NCI-H187 treated with DMSO at 0.1 percent for 48 hours (cell line): ENCODE measurements at regions not wholly inside any gene's neighbourhood (a gene's known extent, or its start where the extent isn't known, plus 50 kb on each side); places are given as distances from the start of the nearest gene placed in this dataset.
A peak's percentile ranks its signal among the peaks of the same experiment; 100 is the strongest.

Source experiments
- DNase-seq: peaks from one replicate; lab custom pipeline; 2025; lab: John Stamatoyannopoulos, UW

- DNase-seq, result no peak
Observed at GRCh38 chr21:35338881-35339632, 290.0 kb upstream of the RUNX1 start.

GRCh38 chr21:35338281-35338680 is 289.2 kb upstream of the RUNX1 start:
- no peak for DNase-seq

- no peak for DNase-seq
Observed at GRCh38 chr21:35337573-35337972, 288.5 kb upstream of the RUNX1 start.

- DNase-seq, result no peak
Observed at GRCh38 chr21:35336534-35336933, 287.4 kb upstream of the RUNX1 start.

GRCh38 chr21:35335951-35336446 is 286.9 kb upstream of the RUNX1 start:
- DNase-seq, result peak; percentile 54

- DNase-seq, result no peak
Observed at GRCh38 chr21:35333831-35334618, 284.9 kb upstream of the RUNX1 start.

- DNase-seq, result no peak
Observed at GRCh38 chr21:35332841-35333426, 283.8 kb upstream of the RUNX1 start.

GRCh38 chr21:35329940-35330660 is 281.0 kb upstream of the RUNX1 start:
- DNase-seq, result no peak

- DNase-seq, result no peak
Observed at GRCh38 chr21:35328856-35329455, 279.9 kb upstream of the RUNX1 start.

GRCh38 chr21:35326677-35327076 is 277.6 kb upstream of the RUNX1 start:
- DNase-seq, result no peak

- DNase-seq, result no peak
Observed at GRCh38 chr21:35325953-35326352, 276.9 kb upstream of the RUNX1 start.

- DNase-seq, result no peak
Observed at GRCh38 chr21:35324372-35325220, 275.5 kb upstream of the RUNX1 start.

GRCh38 chr21:35323947-35324346 is 274.8 kb upstream of the RUNX1 start:
- DNase-seq, result no peak

GRCh38 chr21:35321322-35322200 is 272.5 kb upstream of the RUNX1 start:
- DNase-seq, result no peak

GRCh38 chr21:35319684-35320283 is 270.7 kb upstream of the RUNX1 start:
- no peak for DNase-seq

- no peak for DNase-seq
Observed at GRCh38 chr21:35316933-35317332, 267.8 kb upstream of the RUNX1 start.

- DNase-seq, result no peak
Observed at GRCh38 chr21:35316456-35316855, 267.4 kb upstream of the RUNX1 start.

- no peak for DNase-seq
Observed at GRCh38 chr21:35314857-35315582, 265.9 kb upstream of the RUNX1 start.

GRCh38 chr21:35311985-35312384 is 262.9 kb upstream of the RUNX1 start:
- no peak for DNase-seq
